ENCODE measurements at regions not wholly inside any gene's neighbourhood (a gene's known extent, or its start where the extent isn't known, plus 50 kb on each side); places are given as distances from the start of the nearest gene placed in this dataset.
"Not testable (repeated sequence)": the region's sequence is repeated elsewhere in the genome, so short reads cannot be mapped to it uniquely, and the experiment has no call there.

DNA sequence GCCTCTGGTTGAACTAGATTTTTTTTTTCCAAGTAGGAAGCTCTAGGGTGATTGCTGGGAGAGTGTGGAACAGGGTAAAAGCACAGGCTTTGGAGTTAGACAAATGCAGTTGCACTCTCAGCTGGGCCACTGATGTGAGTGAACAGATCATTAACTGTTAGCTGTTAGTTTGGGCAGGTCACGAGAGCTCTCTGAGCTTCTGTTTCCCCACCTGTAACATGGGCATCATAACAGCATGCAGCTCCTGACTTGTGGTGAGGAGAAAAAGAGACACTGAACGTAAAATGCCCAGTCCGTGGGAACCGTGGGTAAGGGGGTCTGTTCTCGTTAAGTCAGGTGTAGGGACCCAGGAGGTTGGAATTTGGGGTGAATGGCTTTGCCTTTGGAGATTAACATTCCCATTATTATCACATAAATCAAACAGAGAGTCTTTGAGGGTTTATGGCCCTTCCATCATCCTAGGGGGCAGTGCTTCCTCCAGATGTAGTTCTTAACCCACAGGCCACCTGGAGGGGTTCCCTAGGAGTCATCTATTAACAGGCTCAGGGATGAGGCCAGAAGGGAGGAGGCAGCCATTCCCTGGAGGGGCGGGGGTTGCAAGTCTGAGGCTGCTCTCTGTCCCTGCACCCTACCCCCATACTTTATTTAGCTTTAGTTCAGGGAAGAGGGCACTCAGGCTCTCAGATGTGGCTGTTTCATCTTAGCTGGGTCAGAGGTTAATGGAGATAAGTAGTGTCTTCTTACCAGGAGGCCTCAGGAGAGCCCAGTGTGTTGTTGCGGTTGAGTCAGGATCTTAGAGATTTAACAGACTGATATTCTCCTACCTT, 135.2 kb downstream of the DACT1 start:
- POLR2A ChIA-PET = no interaction called here
- DNase-seq (ENCODE audit: extremely low spot score) = no peak
- CTCF ChIA-PET = interaction anchor here (2.1 kb wide), 1 partner anchor 23 kb away, joined by 6 read pairs; no protein-coding TSS in a partner anchor
- TF ChIP-seq, protein P1, sequence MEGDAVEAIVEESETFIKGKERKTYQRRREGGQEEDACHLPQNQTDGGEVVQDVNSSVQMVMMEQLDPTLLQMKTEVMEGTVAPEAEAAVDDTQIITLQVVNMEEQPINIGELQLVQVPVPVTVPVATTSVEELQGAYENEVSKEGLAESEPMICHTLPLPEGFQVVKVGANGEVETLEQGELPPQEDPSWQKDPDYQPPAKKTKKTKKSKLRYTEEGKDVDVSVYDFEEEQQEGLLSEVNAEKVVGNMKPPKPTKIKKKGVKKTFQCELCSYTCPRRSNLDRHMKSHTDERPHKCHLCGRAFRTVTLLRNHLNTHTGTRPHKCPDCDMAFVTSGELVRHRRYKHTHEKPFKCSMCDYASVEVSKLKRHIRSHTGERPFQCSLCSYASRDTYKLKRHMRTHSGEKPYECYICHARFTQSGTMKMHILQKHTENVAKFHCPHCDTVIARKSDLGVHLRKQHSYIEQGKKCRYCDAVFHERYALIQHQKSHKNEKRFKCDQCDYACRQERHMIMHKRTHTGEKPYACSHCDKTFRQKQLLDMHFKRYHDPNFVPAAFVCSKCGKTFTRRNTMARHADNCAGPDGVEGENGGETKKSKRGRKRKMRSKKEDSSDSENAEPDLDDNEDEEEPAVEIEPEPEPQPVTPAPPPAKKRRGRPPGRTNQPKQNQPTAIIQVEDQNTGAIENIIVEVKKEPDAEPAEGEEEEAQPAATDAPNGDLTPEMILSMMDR (IDR thresholded peaks at IDR 0.05; ENCODE audit: control extremely low read depth, extremely low read depth, low read depth, missing control alignments) = no peak

DNA sequence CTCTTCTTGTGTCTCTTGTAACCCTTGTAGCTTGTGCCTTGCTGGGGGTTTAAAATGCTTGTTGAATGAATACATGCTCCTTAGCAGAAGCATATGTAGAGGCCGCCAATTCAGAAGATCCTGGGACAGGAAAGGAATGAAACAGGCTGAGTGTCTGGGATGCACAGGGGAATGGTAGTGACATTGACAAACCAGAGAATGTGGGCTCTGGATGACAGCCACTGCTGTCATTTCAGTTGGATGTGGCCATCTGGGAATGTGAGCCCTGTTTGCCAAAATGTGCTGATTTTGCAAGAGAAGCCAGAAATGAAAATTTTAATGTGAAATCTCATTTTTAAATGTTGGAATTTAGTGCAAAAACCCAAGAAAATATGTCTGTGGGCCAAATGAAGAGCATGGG, 136.8 kb downstream of the DACT1 start:
- TF ChIP-seq, protein P1 (IDR thresholded peaks at IDR 0.05; ENCODE audit: control extremely low read depth, extremely low read depth, low read depth, missing control alignments) = no peak
- DNase-seq (ENCODE audit: extremely low spot score) = no peak
- ChIA-PET POLR2A (no interaction called here), CTCF (interaction anchor here (2.1 kb wide), 1 partner anchor 21 kb away, joined by 6 read pairs; no protein-coding TSS in a partner anchor)

DNA sequence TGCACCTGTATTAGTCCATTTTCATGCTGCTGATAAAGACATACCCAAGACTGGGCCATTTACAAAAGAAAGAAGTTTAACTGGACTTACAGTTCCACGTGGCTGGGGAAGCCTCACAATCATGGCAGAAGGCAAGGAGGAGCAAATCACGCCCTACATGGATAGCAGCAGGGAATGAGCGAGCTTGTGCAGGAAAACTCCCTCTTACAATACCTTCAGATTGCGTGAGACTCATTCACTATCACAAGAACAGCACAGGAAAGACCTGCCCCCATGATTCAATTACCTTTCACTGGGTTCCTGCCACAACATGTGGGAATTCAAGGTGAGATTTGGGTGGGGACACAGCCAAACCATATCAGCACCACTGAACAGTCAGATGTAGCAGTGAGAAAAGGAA, 137.4 kb downstream of the DACT1 start:
- POLR2A ChIA-PET; DNase-seq (ENCODE audit: extremely low spot score): not testable (repeated sequence)
- CTCF ChIA-PET = interaction anchor here (1.6 kb wide), 1 partner anchor 9 kb away, joined by 6 read pairs; no protein-coding TSS in a partner anchor

DNA sequence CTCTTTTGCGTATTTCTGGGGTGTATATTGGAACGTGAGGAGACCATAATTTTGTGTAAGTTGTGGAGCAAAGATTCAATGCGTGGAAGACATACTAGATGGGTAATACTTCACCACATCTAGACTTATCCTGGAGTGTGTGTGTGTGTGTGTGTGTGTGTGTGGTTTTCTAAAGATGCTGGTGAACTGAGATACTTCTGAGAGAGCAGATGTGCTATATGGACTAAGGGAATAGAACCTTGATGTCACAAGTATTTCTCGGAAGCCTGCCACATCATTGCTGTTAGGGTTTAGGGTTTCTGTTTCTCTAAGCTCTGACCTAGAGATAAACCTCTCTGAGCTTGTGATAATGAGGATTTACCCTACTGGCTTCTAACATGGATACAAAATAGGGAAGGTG, 138.8 kb downstream of the DACT1 start:
- TF ChIP-seq, protein P1 (IDR thresholded peaks at IDR 0.05; ENCODE audit: control extremely low read depth, extremely low read depth, low read depth, missing control alignments) = no peak
- POLR2A ChIA-PET = no interaction called here
- no peak for DNase-seq (ENCODE audit: extremely low spot score)
- CTCF ChIA-PET = interaction anchor here (1.1 to 1.6 kb wide), 5 partner anchors 11 to 163 kb away, joined by 3 to 6 read pairs (median 4); no protein-coding TSS in a partner anchor

DNA sequence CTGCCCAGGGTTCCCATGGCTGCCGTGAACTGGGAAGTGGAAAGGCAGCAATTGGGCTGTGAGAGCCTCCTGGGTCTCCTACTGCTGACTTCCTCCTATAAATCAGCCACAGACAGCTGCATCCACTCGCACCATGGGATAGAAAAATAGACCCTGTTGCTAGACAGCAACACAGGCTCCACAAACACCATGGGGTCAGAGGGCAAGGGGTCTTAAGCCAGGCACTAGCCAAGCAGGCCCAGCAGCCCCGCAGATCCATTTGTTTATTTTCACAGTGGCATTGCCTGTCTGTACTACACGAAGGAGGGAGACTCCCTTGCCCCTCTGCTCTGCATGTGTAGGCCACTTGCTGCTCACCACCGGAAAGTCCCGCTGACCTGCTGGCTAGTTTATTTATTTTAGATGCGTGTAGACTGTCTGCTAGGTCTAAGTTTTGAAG, 139.8 kb downstream of the DACT1 start:
- no peak for DNase-seq (ENCODE audit: extremely low spot score)

DNA sequence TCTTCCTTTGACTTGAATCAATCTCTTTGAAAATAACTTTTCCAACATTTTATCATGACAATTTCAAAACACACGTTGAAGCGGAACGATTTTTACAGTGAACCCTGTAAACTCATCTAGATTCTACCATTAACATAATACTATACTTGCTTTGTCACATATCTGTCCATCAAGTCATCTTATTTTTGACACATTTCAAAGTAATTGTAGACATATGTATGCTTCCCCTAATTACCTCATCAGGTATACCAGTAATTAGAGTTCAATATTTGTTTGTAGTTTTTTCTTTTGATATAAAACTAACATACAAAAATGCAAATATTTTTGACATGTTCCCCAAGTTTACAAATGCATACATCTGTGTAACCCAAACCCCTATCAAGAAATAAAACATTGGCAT, 140.4 kb downstream of the DACT1 start:
- ChIA-PET POLR2A (no interaction called here), CTCF (interaction anchor here (1.5 to 1.7 kb wide), 2 partner anchors 11 to 20 kb away, joined by 3 read pairs; no protein-coding TSS in a partner anchor)
- no peak for DNase-seq (ENCODE audit: extremely low spot score)
- TF ChIP-seq, protein P1 (IDR thresholded peaks at IDR 0.05; ENCODE audit: control extremely low read depth, extremely low read depth, low read depth, missing control alignments) = no peak

More for the DNA sequence above, 139.8 kb downstream of the DACT1 start:
- ChIA-PET CTCF (interaction anchor here (1.5 kb wide), 1 partner anchor 12 kb away, joined by 3 read pairs; no protein-coding TSS in a partner anchor), POLR2A (no interaction called here)
- TF ChIP-seq, protein P1 (IDR thresholded peaks at IDR 0.05; ENCODE audit: control extremely low read depth, extremely low read depth, low read depth, missing control alignments) = no peak

DNA sequence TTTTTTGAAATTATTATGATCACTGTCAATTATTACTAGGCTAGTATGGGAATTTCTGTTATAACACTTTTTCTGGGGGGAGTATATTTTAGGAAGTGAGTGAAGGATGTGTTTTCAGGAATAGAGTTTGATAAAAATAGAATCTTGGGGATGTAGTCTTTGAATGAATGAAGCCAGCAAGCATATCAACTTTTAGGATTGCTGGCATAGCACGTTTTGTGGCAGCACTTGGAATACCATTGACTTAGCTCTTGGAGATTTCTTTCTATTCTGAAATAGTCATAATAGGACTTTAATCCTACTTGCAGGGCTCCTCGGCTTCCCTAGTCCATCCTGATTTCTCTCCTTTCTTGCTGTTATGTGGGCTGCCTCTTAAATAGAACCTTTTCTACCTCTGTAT, 141.6 kb downstream of the DACT1 start:
- DNase-seq (ENCODE audit: extremely low spot score) = no peak
- CTCF ChIA-PET = interaction anchor here (1.7 kb wide), 1 partner anchor 21 kb away, joined by 3 read pairs; no protein-coding TSS in a partner anchor
- POLR2A ChIA-PET = no interaction called here
- TF ChIP-seq, protein P1 (IDR thresholded peaks at IDR 0.05; ENCODE audit: control extremely low read depth, extremely low read depth, low read depth, missing control alignments) = no peak
